Ammon's horn (tissue), 1 donor: ENCODE measurements at regions not wholly inside any gene's neighbourhood (a gene's known extent, or its start where the extent isn't known, plus 50 kb on each side); places are given as distances from the start of the nearest gene placed in this dataset.

Experiments
- DNase-seq: peaks from one replicate; pipeline ENCODE4 v3.0.0-alpha.2; 2016; ENCODE audit warnings: low spot score

DNA sequence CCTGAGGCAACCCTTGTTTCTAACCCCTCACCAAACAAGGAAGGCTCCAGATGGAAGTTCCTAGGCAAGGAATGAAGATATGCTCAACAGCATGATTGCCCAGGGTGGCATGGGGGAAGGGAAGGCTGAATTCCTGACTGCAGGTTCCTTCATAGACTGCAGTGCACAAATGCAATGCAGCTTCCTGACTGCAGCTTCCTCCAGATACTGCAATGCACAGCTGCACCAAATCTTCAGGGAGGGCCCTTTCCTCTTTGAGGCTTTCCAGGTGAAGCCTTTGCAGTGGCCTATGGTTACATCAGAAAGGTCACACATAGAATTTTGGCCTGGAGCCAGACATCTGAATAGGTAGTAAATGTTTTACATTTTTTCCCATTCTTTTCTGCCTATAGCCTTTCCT, 58.8 kb upstream of the DYNAP start:
- DNase-seq: no peak

GRCh38 chr18:54532962-54533361, 58.1 kb upstream of the DYNAP start:
- DNase-seq: no peak
